Fibroblast of lung (primary cell): ENCODE measurements at regions not wholly inside any gene's neighbourhood (a gene's known extent, or its start where the extent isn't known, plus 50 kb on each side); places are given as distances from the start of the nearest gene placed in this dataset.

Source experiments
- DNase-seq, 2 donors: peaks; one replicate each; pipeline versions ENCODE4 v3.0.0 to v3.0.0-alpha.2; 2010; ENCODE audit warnings: low read depth in 2 of 2
- H2AFZ ChIP-seq: 2 replicates; pipeline ENCODE4 v1.5.1; 2012; ENCODE audit warnings: low read length, control low read depth, inconsistent platforms
- H3K27ac ChIP-seq: 2 replicates; pipeline ENCODE4 v1.5.1; 2011; ENCODE audit warnings: low read length, control low read depth; ENCODE audit not compliant: insufficient read depth
- H3K27me3 ChIP-seq: 2 replicates; pipeline ENCODE4 v1.5.1; 2011; ENCODE audit warnings: mild to moderate bottlenecking, low read length; ENCODE audit not compliant: control insufficient read depth, insufficient read depth
- H3K36me3 ChIP-seq: 2 replicates; pipeline ENCODE4 v1.5.1; 2011; ENCODE audit warnings: low read length; ENCODE audit not compliant: control insufficient read depth, insufficient read depth
- H3K4me1 ChIP-seq: 2 replicates; pipeline ENCODE4 v1.5.1; 2011; ENCODE audit warnings: low read length; ENCODE audit not compliant: control insufficient read depth, insufficient read depth; ENCODE audit errors: extremely low read depth
- H3K4me2 ChIP-seq: 2 replicates; pipeline ENCODE4 v1.5.1; 2011; ENCODE audit warnings: low read length, control low read depth; ENCODE audit not compliant: insufficient read depth; ENCODE audit errors: extremely low read depth
- H3K4me3 ChIP-seq, 4 experiments: fragments of 200-600 bp in 1 of 4; sonication (generic) in 1 of 4; replicated peaks in 1 of 4; 2 replicates each; pipeline ENCODE4 v1.5.1; 2011 to 2016; ENCODE audit warnings: low read length in 4 of 4, low read depth in 3 of 4, mild to moderate bottlenecking in 3 of 4, control low read depth in 2 of 4, inconsistent platforms in 1 of 4, mixed read lengths in 1 of 4; ENCODE audit not compliant: insufficient read depth in 1 of 4; ENCODE audit errors: control extremely low read depth in 1 of 4
- H3K79me2 ChIP-seq: 2 replicates; pipeline ENCODE4 v1.5.1; 2012; ENCODE audit warnings: mild to moderate bottlenecking, low read length, inconsistent platforms; ENCODE audit not compliant: control insufficient read depth, insufficient read depth
- H3K9ac ChIP-seq: 2 replicates; pipeline ENCODE4 v1.5.1; 2011; ENCODE audit warnings: mild to moderate bottlenecking, low read length, control low read depth; ENCODE audit not compliant: insufficient read depth
- H3K9me3 ChIP-seq: 2 replicates; pipeline ENCODE4 v1.5.1; 2012; ENCODE audit warnings: low read depth, low read length; ENCODE audit not compliant: control insufficient read depth, insufficient read depth
- H4K20me1 ChIP-seq: 2 replicates; pipeline ENCODE4 v1.5.1; 2011; ENCODE audit warnings: low read length; ENCODE audit not compliant: control insufficient read depth, insufficient read depth; ENCODE audit errors: extremely low read depth
- EZH2 ChIP-seq: IDR thresholded peaks from 2 replicates; pipeline ENCODE4 v1.5.1; 2012; ENCODE audit warnings: low read length, control low read depth, mild to moderate bottlenecking; ENCODE audit errors: missing control alignments
- TF ChIP-seq, protein P1 (sequence below), 2 donors: IDR thresholded peaks in 1 of 2; conservative IDR thresholded peaks in 1 of 2; 1 replicate in 1 of 2; 2 replicates in 1 of 2; pipeline ENCODE4 v1.5.1; 2011 to 2012; ENCODE audit warnings: low read length in 2 of 2, control low read depth in 1 of 2, inconsistent platforms in 1 of 2, low read depth in 1 of 2, mild to moderate bottlenecking in 1 of 2

- Histone ChIP-seq H3K36me3 (no peaks in the 10 kb centered on the region), H3K9me3 (no peaks in the 10 kb centered on the region), H3K4me1 (no peaks in the 10 kb centered on the region), H3K27me3 (no peaks in the 10 kb centered on the region), H3K4me2 (no peak overlapping the region), H3K79me2 (no peaks in the 10 kb centered on the region), H3K27ac (no peak overlapping the region), H3K4me3 (no peak overlapping the region), H4K20me1 (no peaks in the 10 kb centered on the region), H3K9ac (no peak overlapping the region), H2AFZ (no peak overlapping the region)
- TF ChIP-seq EZH2 = no peak
- TF ChIP-seq, protein P1, sequence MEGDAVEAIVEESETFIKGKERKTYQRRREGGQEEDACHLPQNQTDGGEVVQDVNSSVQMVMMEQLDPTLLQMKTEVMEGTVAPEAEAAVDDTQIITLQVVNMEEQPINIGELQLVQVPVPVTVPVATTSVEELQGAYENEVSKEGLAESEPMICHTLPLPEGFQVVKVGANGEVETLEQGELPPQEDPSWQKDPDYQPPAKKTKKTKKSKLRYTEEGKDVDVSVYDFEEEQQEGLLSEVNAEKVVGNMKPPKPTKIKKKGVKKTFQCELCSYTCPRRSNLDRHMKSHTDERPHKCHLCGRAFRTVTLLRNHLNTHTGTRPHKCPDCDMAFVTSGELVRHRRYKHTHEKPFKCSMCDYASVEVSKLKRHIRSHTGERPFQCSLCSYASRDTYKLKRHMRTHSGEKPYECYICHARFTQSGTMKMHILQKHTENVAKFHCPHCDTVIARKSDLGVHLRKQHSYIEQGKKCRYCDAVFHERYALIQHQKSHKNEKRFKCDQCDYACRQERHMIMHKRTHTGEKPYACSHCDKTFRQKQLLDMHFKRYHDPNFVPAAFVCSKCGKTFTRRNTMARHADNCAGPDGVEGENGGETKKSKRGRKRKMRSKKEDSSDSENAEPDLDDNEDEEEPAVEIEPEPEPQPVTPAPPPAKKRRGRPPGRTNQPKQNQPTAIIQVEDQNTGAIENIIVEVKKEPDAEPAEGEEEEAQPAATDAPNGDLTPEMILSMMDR (conservative IDR thresholded peaks at IDR 0.05 in 1 of 2, IDR thresholded peaks at IDR 0.05 in 1 of 2; ENCODE audit: low read depth in 1 of 2, low read length in 2 of 2) = no peak
- DNase-seq = no peak
Observed at GRCh38 chr11:119901657-119902577, 172.9 kb upstream of the NECTIN1 start.

DNA sequence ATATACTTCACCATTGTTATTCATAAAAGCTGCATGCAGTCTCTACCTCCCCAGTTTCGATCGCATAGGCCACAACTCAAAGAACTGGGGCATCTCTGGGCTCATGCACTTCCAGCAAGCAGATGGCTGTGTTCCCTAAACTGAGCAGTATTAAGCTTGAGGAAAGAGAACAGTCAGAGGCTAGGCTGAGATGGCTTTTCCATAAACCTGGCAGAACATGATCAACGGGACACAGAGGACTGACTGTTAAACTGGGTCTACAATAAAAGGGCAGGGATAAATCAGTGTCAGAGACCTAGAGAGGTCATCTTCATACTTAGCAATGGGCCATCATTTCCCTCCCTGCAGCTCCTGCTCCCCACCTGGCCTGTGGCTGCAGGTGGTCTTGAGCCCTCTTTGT, 171.0 kb upstream of the NECTIN1 start:
- no peak for TF ChIP-seq EZH2
- TF ChIP-seq, protein P1 (conservative IDR thresholded peaks at IDR 0.05 in 1 of 2, IDR thresholded peaks at IDR 0.05 in 1 of 2; ENCODE audit: low read depth in 1 of 2, low read length in 2 of 2) = no peak
- no peak overlapping the region for H2AFZ ChIP-seq
- H3K27me3 ChIP-seq = no peaks in the 10 kb centered on the region

GRCh38 chr11:119897576-119897975, 168.6 kb upstream of the NECTIN1 start:
- no peaks in the 10 kb centered on the region for H3K9me3 ChIP-seq
- DNase-seq = no peak
- no peaks in the 10 kb centered on the region for H3K36me3 ChIP-seq
- H2AFZ ChIP-seq = no peak overlapping the region
- H3K4me3 ChIP-seq = no peak overlapping the region
- H3K9ac ChIP-seq = no peak overlapping the region
- H3K79me2 ChIP-seq = no peaks in the 10 kb centered on the region
- TF ChIP-seq, protein P1 (conservative IDR thresholded peaks at IDR 0.05 in 1 of 2, IDR thresholded peaks at IDR 0.05 in 1 of 2; ENCODE audit: low read depth in 1 of 2, low read length in 2 of 2) = no peak
- TF ChIP-seq EZH2 = no peak
- no peak overlapping the region for H3K4me2 ChIP-seq
- H4K20me1 ChIP-seq = no peaks in the 10 kb centered on the region
- no peaks in the 10 kb centered on the region for H3K27me3 ChIP-seq
- H3K4me1 ChIP-seq = no peaks in the 10 kb centered on the region
- H3K27ac ChIP-seq = no peak overlapping the region

More for the DNA sequence above, 171.0 kb upstream of the NECTIN1 start:
- no peak overlapping the region for H3K27ac ChIP-seq
- H3K36me3 ChIP-seq = no peaks in the 10 kb centered on the region
- H4K20me1 ChIP-seq = no peaks in the 10 kb centered on the region
- no peaks in the 10 kb centered on the region for H3K9me3 ChIP-seq
- H3K9ac ChIP-seq = no peak overlapping the region
- no peaks in the 10 kb centered on the region for H3K79me2 ChIP-seq
- no peaks in the 10 kb centered on the region for H3K4me1 ChIP-seq
- no peak overlapping the region for H3K4me2 ChIP-seq
- H3K4me3 ChIP-seq = no peak overlapping the region
- no peak for DNase-seq
